H1 (cell line): ENCODE measurements at regions not wholly inside any gene's neighbourhood (a gene's known extent, or its start where the extent isn't known, plus 50 kb on each side); places are given as distances from the start of the nearest gene placed in this dataset.

Experiments used
- CHD1 ChIP-seq: IDR thresholded peaks from 2 replicates; pipeline ENCODE4 v1.6.1; 2012; ENCODE audit warnings: low read depth, low read length, improper control_type of control experiment
- HDAC6 ChIP-seq: IDR thresholded peaks from one replicate; pipeline ENCODE4 v1.7.1; 2012; ENCODE audit warnings: low read depth, mild to moderate bottlenecking, inconsistent platforms, low read length, moderate library complexity
- JUN ChIP-seq: IDR thresholded peaks from 2 replicates; pipeline ENCODE4 v1.6.1; 2011; ENCODE audit warnings: low read depth, mild to moderate bottlenecking, improper control_type of control experiment, low read length
- RFX5 ChIP-seq: IDR thresholded peaks from 2 replicates; pipeline ENCODE4 v1.6.1; 2011; ENCODE audit warnings: low read depth, low read length, improper control_type of control experiment, borderline replicate concordance
- RNF2 ChIP-seq: fragments of 200-900, 300-1000 bp; sonication (generic); IDR thresholded peaks from 2 replicates; pipeline ENCODE4 v1.7.1; 2016; ENCODE audit warnings: borderline replicate concordance, low read depth, mild to moderate bottlenecking, antibody characterized with exemption, low read length; ENCODE audit not compliant: poor library complexity, severe bottlenecking; ENCODE audit errors: missing control alignments
- RXRA ChIP-seq: IDR thresholded peaks from 2 replicates; pipeline ENCODE4 v1.6.1; 2011; ENCODE audit warnings: low read depth, mild to moderate bottlenecking, low read length, moderate library complexity; ENCODE audit not compliant: insufficient read depth
- SAP30 ChIP-seq: fragments of 300-600 bp; sonication (generic); IDR thresholded peaks from 2 replicates; pipeline ENCODE4 v1.7.1; 2012; ENCODE audit warnings: low read length, moderate library complexity, mild to moderate bottlenecking, inconsistent platforms; ENCODE audit not compliant: insufficient read depth, insufficient replicate concordance
- SP2 ChIP-seq: IDR thresholded peaks from 2 replicates; pipeline ENCODE4 v1.6.1; 2012; ENCODE audit warnings: mild to moderate bottlenecking, low read length, inconsistent platforms
- TCF12 ChIP-seq: IDR thresholded peaks from 2 replicates; pipeline ENCODE4 v1.6.1; 2011; ENCODE audit warnings: low read depth, mild to moderate bottlenecking, low read length
- TF ChIP-seq, protein P1 (sequence below): fragments of 300-600 bp; sonication (generic); IDR thresholded peaks from 2 replicates; pipeline ENCODE4 v1.7.1; 2012; ENCODE audit warnings: low read length, moderate library complexity, mild to moderate bottlenecking, inconsistent platforms; ENCODE audit not compliant: insufficient replicate concordance

DNA sequence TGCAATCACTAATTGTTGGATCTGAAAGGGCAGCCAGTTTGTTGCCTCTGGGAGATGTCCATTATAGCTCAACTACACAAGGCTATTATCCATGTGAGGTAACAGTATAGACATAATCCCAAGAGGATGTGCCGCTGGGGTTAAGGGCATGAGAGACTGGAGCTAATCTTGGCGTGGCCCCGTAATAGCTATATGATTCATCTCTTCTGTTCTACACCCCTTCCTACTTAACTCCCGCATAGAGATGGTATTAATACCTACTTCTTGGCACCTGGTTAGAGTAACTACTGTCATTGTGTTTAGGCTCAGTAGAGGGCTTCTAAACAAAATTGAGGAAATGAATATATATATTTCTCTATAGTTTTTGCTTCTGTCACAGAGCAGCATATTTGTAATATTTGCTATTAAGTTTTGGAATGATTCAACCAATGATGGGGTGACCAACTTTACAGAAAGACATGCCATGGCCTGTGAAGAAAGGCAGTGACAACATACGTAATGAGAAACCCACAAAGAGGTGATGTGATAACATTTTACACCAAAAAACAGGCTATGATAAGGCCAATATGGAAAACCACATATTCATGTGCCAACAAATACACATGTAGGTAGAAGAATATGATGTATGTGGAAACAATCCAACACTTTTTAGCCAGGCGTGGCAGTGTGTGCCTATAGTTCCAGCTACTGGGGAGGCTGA lies 76.8 kb upstream of the DPH6 start (continued):
- TF ChIP-seq, protein P1, sequence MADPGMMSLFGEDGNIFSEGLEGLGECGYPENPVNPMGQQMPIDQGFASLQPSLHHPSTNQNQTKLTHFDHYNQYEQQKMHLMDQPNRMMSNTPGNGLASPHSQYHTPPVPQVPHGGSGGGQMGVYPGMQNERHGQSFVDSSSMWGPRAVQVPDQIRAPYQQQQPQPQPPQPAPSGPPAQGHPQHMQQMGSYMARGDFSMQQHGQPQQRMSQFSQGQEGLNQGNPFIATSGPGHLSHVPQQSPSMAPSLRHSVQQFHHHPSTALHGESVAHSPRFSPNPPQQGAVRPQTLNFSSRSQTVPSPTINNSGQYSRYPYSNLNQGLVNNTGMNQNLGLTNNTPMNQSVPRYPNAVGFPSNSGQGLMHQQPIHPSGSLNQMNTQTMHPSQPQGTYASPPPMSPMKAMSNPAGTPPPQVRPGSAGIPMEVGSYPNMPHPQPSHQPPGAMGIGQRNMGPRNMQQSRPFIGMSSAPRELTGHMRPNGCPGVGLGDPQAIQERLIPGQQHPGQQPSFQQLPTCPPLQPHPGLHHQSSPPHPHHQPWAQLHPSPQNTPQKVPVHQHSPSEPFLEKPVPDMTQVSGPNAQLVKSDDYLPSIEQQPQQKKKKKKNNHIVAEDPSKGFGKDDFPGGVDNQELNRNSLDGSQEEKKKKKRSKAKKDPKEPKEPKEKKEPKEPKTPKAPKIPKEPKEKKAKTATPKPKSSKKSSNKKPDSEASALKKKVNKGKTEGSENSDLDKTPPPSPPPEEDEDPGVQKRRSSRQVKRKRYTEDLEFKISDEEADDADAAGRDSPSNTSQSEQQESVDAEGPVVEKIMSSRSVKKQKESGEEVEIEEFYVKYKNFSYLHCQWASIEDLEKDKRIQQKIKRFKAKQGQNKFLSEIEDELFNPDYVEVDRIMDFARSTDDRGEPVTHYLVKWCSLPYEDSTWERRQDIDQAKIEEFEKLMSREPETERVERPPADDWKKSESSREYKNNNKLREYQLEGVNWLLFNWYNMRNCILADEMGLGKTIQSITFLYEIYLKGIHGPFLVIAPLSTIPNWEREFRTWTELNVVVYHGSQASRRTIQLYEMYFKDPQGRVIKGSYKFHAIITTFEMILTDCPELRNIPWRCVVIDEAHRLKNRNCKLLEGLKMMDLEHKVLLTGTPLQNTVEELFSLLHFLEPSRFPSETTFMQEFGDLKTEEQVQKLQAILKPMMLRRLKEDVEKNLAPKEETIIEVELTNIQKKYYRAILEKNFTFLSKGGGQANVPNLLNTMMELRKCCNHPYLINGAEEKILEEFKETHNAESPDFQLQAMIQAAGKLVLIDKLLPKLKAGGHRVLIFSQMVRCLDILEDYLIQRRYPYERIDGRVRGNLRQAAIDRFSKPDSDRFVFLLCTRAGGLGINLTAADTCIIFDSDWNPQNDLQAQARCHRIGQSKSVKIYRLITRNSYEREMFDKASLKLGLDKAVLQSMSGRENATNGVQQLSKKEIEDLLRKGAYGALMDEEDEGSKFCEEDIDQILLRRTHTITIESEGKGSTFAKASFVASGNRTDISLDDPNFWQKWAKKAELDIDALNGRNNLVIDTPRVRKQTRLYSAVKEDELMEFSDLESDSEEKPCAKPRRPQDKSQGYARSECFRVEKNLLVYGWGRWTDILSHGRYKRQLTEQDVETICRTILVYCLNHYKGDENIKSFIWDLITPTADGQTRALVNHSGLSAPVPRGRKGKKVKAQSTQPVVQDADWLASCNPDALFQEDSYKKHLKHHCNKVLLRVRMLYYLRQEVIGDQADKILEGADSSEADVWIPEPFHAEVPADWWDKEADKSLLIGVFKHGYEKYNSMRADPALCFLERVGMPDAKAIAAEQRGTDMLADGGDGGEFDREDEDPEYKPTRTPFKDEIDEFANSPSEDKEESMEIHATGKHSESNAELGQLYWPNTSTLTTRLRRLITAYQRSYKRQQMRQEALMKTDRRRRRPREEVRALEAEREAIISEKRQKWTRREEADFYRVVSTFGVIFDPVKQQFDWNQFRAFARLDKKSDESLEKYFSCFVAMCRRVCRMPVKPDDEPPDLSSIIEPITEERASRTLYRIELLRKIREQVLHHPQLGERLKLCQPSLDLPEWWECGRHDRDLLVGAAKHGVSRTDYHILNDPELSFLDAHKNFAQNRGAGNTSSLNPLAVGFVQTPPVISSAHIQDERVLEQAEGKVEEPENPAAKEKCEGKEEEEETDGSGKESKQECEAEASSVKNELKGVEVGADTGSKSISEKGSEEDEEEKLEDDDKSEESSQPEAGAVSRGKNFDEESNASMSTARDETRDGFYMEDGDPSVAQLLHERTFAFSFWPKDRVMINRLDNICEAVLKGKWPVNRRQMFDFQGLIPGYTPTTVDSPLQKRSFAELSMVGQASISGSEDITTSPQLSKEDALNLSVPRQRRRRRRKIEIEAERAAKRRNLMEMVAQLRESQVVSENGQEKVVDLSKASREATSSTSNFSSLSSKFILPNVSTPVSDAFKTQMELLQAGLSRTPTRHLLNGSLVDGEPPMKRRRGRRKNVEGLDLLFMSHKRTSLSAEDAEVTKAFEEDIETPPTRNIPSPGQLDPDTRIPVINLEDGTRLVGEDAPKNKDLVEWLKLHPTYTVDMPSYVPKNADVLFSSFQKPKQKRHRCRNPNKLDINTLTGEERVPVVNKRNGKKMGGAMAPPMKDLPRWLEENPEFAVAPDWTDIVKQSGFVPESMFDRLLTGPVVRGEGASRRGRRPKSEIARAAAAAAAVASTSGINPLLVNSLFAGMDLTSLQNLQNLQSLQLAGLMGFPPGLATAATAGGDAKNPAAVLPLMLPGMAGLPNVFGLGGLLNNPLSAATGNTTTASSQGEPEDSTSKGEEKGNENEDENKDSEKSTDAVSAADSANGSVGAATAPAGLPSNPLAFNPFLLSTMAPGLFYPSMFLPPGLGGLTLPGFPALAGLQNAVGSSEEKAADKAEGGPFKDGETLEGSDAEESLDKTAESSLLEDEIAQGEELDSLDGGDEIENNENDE, result no peak
- TF ChIP-seq RXRA (no peak), HDAC6 (no peak), RNF2 (no peak), JUN (no peak), TCF12 (no peak), SAP30 (no peak), CHD1 (no peak), SP2 (no peak), RFX5 (no peak)
